MCF 10A (cell line): ENCODE measurements at regions not wholly inside any gene's neighbourhood (a gene's known extent, or its start where the extent isn't known, plus 50 kb on each side); places are given as distances from the start of the nearest gene placed in this dataset.

Experiments used
- BruUV-seq: library from RNA; stranded (reverse); fragments of 400-500 nt; replicated peaks from 2 replicates; lab custom pipeline; 2021; lab: Mats Ljungman, UMichigan
- CTCF ChIA-PET: fragments of 300-600 bp; sonication (Branson Sonifier 250); formaldehyde crosslinking; extraction: SDS; loops from one replicate; lab custom pipeline; 2021; ENCODE audit warnings: antibody characterized with exemption, inconsistent platforms; lab: Yijun Ruan, JAX
- POLR2A ChIA-PET: fragments of 300-600, 350-650 bp; sonication (Branson Sonifier 250); formaldehyde crosslinking; extraction: SDS; loops from one replicate; lab custom pipeline; 2020; ENCODE audit warnings: antibody characterized with exemption, inconsistent platforms; lab: Yijun Ruan, JAX
- DNase-seq: peaks from one replicate; pipeline ENCODE4 v3.0.0-alpha.2; 2018; ENCODE audit not compliant: unreplicated experiment
- H3K27ac Mint-ChIP-seq: one replicate; pipeline ENCODE4 v1.8.0; 2022; ENCODE audit warnings: mild to moderate bottlenecking, low read depth, mixed read lengths; ENCODE audit not compliant: unreplicated experiment
- H3K27me3 Mint-ChIP-seq: one replicate; pipeline ENCODE4 v1.8.0; 2022; ENCODE audit warnings: mixed read lengths; ENCODE audit not compliant: insufficient read depth, unreplicated experiment
- H3K36me3 Mint-ChIP-seq: one replicate; pipeline ENCODE4 v1.8.0; 2022; ENCODE audit warnings: mild to moderate bottlenecking, moderate library complexity, mixed read lengths; ENCODE audit not compliant: insufficient read depth, unreplicated experiment
- H3K4me1 Mint-ChIP-seq: one replicate; pipeline ENCODE4 v1.8.0; 2022; ENCODE audit warnings: mixed read lengths; ENCODE audit not compliant: insufficient read depth, unreplicated experiment
- H3K4me3 Mint-ChIP-seq: one replicate; pipeline ENCODE4 v1.8.0; 2022; ENCODE audit warnings: mild to moderate bottlenecking, moderate library complexity, mixed read lengths; ENCODE audit not compliant: unreplicated experiment
- H3K9me3 Mint-ChIP-seq: one replicate; pipeline ENCODE4 v1.8.0; 2022; ENCODE audit warnings: mixed read lengths; ENCODE audit not compliant: unreplicated experiment
- intact Hi-C: fragments of 100-400 bp; cut with micrococcal nuclease; formaldehyde crosslinking; loops from 2 replicates; pipeline ENCODE4 v1.14.1; 2022
- TF ChIP-seq, protein P1 (sequence below): fragments of 200-600 bp; IDR thresholded peaks from one replicate; pipeline ENCODE4 v1.8.0; 2022; ENCODE audit warnings: antibody characterized with exemption, mild to moderate bottlenecking; ENCODE audit not compliant: unreplicated experiment

DNA sequence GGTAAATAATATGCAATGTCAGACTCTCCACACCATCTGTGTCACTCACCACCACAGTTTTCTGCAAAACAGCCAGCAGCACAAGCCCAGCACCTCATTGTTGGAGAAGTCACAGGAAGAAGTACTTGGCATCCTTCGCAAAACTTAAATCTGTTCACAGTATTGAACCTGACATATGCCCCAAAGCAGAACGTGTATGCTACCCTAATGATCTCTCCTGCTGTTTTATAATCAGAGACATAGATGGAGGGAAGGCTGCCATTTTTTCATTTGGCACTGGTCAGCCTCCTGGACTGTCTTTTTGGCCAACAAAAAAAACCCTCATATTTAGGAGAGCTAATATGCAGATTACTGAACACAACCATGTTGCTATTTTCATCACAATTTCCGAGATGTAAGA lies 1272.9 kb downstream of the ROBO1 start:
- ChIA-PET POLR2A (interaction anchor here (0.6 kb wide), 1 partner anchor 1190 kb away, joined by 4 read pairs; no protein-coding TSS in a partner anchor), CTCF (interaction anchor here (0.6 to 1.0 kb wide), 2 partner anchors 151 to 567 kb away, joined by 4 read pairs; no protein-coding TSS in a partner anchor)
- no peaks in the 10 kb centered on the region for H3K9me3 Mint-ChIP-seq
- TF ChIP-seq, protein P1, sequence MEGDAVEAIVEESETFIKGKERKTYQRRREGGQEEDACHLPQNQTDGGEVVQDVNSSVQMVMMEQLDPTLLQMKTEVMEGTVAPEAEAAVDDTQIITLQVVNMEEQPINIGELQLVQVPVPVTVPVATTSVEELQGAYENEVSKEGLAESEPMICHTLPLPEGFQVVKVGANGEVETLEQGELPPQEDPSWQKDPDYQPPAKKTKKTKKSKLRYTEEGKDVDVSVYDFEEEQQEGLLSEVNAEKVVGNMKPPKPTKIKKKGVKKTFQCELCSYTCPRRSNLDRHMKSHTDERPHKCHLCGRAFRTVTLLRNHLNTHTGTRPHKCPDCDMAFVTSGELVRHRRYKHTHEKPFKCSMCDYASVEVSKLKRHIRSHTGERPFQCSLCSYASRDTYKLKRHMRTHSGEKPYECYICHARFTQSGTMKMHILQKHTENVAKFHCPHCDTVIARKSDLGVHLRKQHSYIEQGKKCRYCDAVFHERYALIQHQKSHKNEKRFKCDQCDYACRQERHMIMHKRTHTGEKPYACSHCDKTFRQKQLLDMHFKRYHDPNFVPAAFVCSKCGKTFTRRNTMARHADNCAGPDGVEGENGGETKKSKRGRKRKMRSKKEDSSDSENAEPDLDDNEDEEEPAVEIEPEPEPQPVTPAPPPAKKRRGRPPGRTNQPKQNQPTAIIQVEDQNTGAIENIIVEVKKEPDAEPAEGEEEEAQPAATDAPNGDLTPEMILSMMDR = no peak
- BruUV-seq = no TSS peak
- no peak for DNase-seq
- no peak overlapping the region for H3K27ac Mint-ChIP-seq
- no peaks in the 10 kb centered on the region for H3K27me3 Mint-ChIP-seq
- intact Hi-C loops = no loop called here
- H3K4me1 Mint-ChIP-seq = no peaks in the 10 kb centered on the region
- no peaks in the 10 kb centered on the region for H3K36me3 Mint-ChIP-seq
- H3K4me3 Mint-ChIP-seq = no peak overlapping the region

DNA sequence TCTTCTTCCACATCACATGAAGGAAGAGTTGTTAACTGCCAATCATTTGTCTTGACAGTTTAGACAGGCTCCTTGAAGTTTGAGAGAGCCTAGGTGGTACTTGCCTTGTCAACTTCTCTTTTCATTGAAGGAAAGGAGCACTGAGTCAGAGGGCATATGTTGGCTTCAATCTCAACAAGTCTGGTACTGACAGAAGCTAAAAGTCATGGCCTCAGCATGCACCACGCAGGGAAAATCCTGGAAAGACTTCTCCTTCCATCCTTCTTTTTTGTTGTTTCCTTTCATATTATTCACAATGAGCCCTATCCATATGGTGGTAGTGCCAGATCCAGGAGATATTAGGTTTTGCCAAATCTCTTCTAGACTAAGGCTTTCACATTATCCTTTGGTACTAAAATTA lies 1272.5 kb downstream of the ROBO1 start:
- ChIA-PET CTCF (interaction anchor here (0.6 to 1.0 kb wide), 2 partner anchors 150 to 567 kb away, joined by 4 read pairs; no protein-coding TSS in a partner anchor), POLR2A (interaction anchor here (0.6 kb wide), 1 partner anchor 1190 kb away, joined by 4 read pairs; no protein-coding TSS in a partner anchor)
- TF ChIP-seq, protein P1 = no peak
- Mint-ChIP-seq H3K27ac (no peak overlapping the region), H3K9me3 (no peaks in the 10 kb centered on the region), H3K27me3 (no peaks in the 10 kb centered on the region), H3K36me3 (no peaks in the 10 kb centered on the region), H3K4me1 (no peaks in the 10 kb centered on the region), H3K4me3 (no peak overlapping the region)
- no peak for DNase-seq
- intact Hi-C loops = no loop called here
- BruUV-seq = no TSS peak

DNA sequence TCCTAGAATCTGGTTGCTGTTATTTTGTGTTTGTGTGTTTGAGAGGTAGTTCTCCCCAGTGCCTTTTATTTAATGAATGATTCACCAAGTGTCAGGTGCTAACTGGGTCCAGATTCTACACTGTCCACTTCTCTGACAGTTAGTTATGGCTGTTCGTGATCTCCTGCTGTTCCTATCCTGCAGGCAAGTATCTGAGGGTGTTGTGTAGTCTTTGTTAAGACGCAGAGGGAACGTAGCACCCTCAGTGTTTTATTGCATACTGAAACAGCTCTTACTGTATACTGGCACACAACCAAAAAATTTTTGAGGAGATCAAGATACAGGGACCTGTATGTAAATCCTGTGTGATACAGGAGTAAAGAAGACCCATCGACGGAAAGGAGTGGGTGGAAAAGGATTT lies 1271.3 kb downstream of the ROBO1 start:
- intact Hi-C loops = no loop called here
- no peak overlapping the region for H3K4me3 Mint-ChIP-seq
- no peaks in the 10 kb centered on the region for H3K9me3 Mint-ChIP-seq
- no peaks in the 10 kb centered on the region for H3K27me3 Mint-ChIP-seq
- no peak for DNase-seq
- no peaks in the 10 kb centered on the region for H3K36me3 Mint-ChIP-seq
- ChIA-PET CTCF (interaction anchor here (1.4 to 1.6 kb wide), 2 partner anchors 221 to 1148 kb away, joined by 3 to 5 read pairs; no protein-coding TSS in a partner anchor), POLR2A (no interaction called here)
- no peak overlapping the region for H3K27ac Mint-ChIP-seq
- TF ChIP-seq, protein P1 = no peak
- BruUV-seq = no TSS peak
- H3K4me1 Mint-ChIP-seq = no peaks in the 10 kb centered on the region

DNA sequence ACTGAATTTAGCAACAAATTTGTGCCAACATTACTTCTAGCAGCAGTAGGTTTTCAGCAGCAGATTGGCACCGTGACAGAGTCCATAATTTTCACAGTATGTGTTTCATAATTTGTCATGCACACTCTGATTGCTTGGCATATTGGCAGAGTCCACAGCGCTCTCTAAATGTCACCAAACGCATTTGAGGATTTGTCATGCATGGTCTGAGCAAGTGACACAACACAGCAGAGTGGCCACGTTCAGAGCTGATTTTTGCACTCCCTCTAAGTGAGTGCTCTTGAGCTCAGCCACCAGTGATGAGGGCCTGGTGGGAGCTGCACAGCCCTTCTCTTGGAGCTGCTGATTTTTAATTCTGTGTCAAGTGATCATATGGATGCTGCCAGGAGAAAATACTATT lies 1270.8 kb downstream of the ROBO1 start:
- TF ChIP-seq, protein P1 = no peak
- DNase-seq = no peak
- intact Hi-C loops = no loop called here
- POLR2A ChIA-PET = interaction anchor here (1.3 kb wide), 1 partner anchor 94 kb away, joined by 3 read pairs; no protein-coding TSS in a partner anchor
- Mint-ChIP-seq H3K27me3 (no peaks in the 10 kb centered on the region), H3K27ac (no peak overlapping the region), H3K4me1 (no peaks in the 10 kb centered on the region), H3K9me3 (no peaks in the 10 kb centered on the region), H3K4me3 (no peak overlapping the region), H3K36me3 (no peaks in the 10 kb centered on the region)
- CTCF ChIA-PET = interaction anchor here (0.7 to 1.6 kb wide), 5 partner anchors 222 to 1151 kb away, joined by 3 to 5 read pairs (median 3); no protein-coding TSS in a partner anchor
- no TSS peak for BruUV-seq
